ENCODE measurements at regions not wholly inside any gene's neighbourhood (a gene's known extent, or its start where the extent isn't known, plus 50 kb on each side); places are given as distances from the start of the nearest gene placed in this dataset.

DNA sequence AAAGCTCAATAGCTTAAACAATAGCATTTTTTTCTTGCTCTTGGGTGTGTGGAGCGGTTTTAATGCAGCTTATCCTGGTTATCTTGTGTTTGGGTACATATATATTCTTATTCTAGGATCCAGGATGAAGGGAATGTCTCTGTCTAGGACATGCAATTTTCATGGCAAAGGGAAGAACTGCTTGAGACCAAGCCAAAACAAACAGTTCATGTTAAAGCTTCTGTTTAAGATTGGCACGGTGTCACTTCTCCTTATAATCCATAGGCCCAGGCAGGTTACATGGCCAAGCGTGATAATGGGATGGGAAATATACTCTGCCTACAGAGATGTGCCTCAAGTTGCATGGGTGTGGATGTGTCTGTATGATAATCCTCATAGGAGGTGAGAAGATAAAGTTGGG, 177.1 kb upstream of the PGR start (continued):
- TF ChIP-seq ZNF462 (CRISPR knock-in tag; IDR thresholded peaks at IDR 0.05) (no peak), POLR2AphosphoS5 (IDR thresholded peaks at IDR 0.05; ENCODE audit: low read depth) (no peak), ETS1 (IDR thresholded peaks at IDR 0.05) (no peak), ZNF331 (CRISPR knock-in tag; IDR thresholded peaks at IDR 0.05; ENCODE audit: low read depth) (no peak), NANOG (IDR thresholded peaks at IDR 0.05; ENCODE audit: borderline replicate concordance) (no peak)

GRCh38 chr11:101305496-101305895, 175.9 kb upstream of the PGR start:
- H3K4me1 Mint-ChIP-seq, result no peaks in the 10 kb centered on the region
- Histone ChIP-seq H3K36me3 (ENCODE audit: insufficient read depth) (no peaks in the 10 kb centered on the region), H3K4me3 (no peak overlapping the region), H3K79me2 (replicated peaks; ENCODE audit: insufficient read depth) (no peaks in the 10 kb centered on the region), H3K27ac (ENCODE audit: low read depth) (no peak overlapping the region), H4K20me1 (replicated peaks; ENCODE audit: insufficient read depth) (no peaks in the 10 kb centered on the region), H3K4me2 (no peak overlapping the region), H3K27me3 (ENCODE audit: insufficient read depth) (no peaks in the 10 kb centered on the region), H3K9me2 (ENCODE audit: insufficient read depth) (no peaks in the 10 kb centered on the region), H3K4me1 (ENCODE audit: insufficient read depth) (no peaks in the 10 kb centered on the region), H3F3A (replicated peaks; ENCODE audit: low read depth) (no peaks in the 10 kb centered on the region), H2AFZ (no peak overlapping the region)
- H3K27ac Mint-ChIP-seq, result no peak overlapping the region
- H3K27me3 Mint-ChIP-seq (ENCODE audit: insufficient read depth, low read depth, poor library complexity), result no peaks in the 10 kb centered on the region
- no peaks in the 10 kb centered on the region for H3K9me3 Mint-ChIP-seq
- no peak for DNase-seq (ENCODE audit: low spot score)
- no peak overlapping the region for H3K4me3 Mint-ChIP-seq
- ATAC-seq, result no peak
- no peaks in the 10 kb centered on the region for H3K36me3 Mint-ChIP-seq (ENCODE audit: low read depth)
- TF ChIP-seq ZNF462 (CRISPR knock-in tag; IDR thresholded peaks at IDR 0.05) (no peak), EZH2phosphoT487 (IDR thresholded peaks at IDR 0.05; ENCODE audit: unreplicated experiment) (no peak), EZH2 (IDR thresholded peaks at IDR 0.05; ENCODE audit: low read depth, unreplicated experiment) (no peak), ETS1 (IDR thresholded peaks at IDR 0.05) (no peak), ZNF114 (CRISPR knock-in tag; IDR thresholded peaks at IDR 0.05) (no peak)

All from GM23338 (cell line).